ENCODE measurements at regions not wholly inside any gene's neighbourhood (a gene's known extent, or its start where the extent isn't known, plus 50 kb on each side); places are given as distances from the start of the nearest gene placed in this dataset.

DNA sequence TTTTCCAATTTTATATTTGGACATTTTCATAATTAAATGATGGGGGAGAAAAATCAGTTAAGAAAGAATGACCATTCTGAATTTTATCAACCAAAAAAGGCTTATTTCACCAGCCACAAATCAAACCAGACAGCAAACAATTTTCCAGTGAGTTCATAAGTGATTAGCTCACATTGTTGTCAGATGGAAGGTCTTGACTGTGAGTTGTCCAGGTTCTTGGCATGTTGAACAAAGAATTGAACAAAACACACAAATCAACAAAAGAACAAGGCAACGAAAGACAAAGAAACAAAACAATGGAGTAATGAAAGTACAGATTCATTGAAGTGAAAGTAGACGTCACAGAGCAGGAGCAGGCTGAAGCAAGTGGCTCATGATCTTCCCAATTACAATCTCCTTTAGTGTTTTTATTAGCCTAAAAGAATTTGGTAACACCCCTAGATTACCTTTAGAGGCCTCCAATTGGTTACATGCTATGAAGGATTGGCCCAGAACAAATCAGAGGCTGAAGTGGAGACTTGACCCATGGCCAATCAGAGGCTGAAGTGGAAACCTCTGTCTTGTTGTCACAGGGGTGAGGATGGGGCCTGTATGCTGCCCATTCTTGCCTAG is 248.7 kb downstream of the NEBL start:
- H3K4me3 Mint-ChIP-seq (ENCODE audit: low read depth) = no peak overlapping the region
- H3K36me3 Mint-ChIP-seq (ENCODE audit: insufficient read depth) = no peaks in the 10 kb centered on the region
- H3K27ac Mint-ChIP-seq = no peak overlapping the region
- TF ChIP-seq, protein P1, sequence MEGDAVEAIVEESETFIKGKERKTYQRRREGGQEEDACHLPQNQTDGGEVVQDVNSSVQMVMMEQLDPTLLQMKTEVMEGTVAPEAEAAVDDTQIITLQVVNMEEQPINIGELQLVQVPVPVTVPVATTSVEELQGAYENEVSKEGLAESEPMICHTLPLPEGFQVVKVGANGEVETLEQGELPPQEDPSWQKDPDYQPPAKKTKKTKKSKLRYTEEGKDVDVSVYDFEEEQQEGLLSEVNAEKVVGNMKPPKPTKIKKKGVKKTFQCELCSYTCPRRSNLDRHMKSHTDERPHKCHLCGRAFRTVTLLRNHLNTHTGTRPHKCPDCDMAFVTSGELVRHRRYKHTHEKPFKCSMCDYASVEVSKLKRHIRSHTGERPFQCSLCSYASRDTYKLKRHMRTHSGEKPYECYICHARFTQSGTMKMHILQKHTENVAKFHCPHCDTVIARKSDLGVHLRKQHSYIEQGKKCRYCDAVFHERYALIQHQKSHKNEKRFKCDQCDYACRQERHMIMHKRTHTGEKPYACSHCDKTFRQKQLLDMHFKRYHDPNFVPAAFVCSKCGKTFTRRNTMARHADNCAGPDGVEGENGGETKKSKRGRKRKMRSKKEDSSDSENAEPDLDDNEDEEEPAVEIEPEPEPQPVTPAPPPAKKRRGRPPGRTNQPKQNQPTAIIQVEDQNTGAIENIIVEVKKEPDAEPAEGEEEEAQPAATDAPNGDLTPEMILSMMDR (IDR thresholded peaks at IDR 0.05; ENCODE audit: unreplicated experiment) = no peak
- DNase-seq (ENCODE audit: low spot score, unreplicated experiment) = no peak
- no peaks in the 10 kb centered on the region for H3K27me3 Mint-ChIP-seq
- peaks cover 2% of the 10 kb centered on the region for H3K4me1 Mint-ChIP-seq (ENCODE audit: low read depth)
- peaks cover 3% of the 10 kb centered on the region for H3K9me3 Mint-ChIP-seq (ENCODE audit: low read depth)

DNA sequence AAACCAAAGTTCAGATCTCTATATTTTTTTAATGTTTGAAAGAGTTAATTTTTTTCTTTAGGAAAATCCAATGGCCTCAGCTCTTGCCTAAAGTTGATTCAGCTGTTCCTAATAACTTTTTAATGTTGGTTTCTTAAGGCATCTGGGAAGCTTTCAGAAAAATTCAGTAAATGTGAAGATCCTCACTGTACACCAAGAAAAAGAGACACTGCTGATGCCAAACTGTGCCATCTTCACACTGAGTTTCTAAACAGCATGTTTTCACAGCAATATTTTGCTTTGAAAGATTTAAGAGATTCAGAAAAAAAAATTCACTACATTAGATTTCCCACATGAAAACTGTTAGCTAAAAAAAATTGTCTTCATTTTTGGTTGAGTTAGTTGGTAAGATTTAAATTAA is 249.4 kb downstream of the NEBL start:
- no peak for DNase-seq (ENCODE audit: low spot score, unreplicated experiment)
- no peaks in the 10 kb centered on the region for H3K36me3 Mint-ChIP-seq (ENCODE audit: insufficient read depth)
- H3K27me3 Mint-ChIP-seq = no peaks in the 10 kb centered on the region
- no peak overlapping the region for H3K27ac Mint-ChIP-seq
- peaks cover 3% of the 10 kb centered on the region for H3K9me3 Mint-ChIP-seq (ENCODE audit: low read depth)
- H3K4me3 Mint-ChIP-seq (ENCODE audit: low read depth) = no peak overlapping the region
- H3K4me1 Mint-ChIP-seq (ENCODE audit: low read depth) = peaks cover 2% of the 10 kb centered on the region
- TF ChIP-seq, protein P1 (IDR thresholded peaks at IDR 0.05; ENCODE audit: unreplicated experiment) = no peak

DNA sequence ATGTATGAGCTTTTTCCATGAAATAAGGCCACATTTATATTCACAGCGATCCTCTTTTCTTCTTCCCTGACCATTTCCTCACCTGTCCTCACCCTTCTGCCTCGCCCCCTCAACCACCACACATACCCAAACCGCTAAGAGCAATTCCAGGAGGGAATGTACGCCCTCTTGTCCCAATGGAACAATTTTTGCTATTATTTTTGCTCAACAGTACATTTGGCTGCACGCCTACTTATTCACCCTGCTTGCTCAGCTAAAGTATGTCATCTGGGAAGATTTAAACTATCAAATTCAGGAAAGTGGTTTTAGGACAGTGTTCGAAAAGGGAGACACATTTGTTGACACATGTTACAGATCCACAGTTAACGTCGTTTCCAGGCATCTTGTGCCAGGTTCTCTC is 252.7 kb downstream of the NEBL start:
- Mint-ChIP-seq H3K27me3 (no peaks in the 10 kb centered on the region), H3K36me3 (ENCODE audit: insufficient read depth) (no peaks in the 10 kb centered on the region), H3K9me3 (ENCODE audit: low read depth) (peaks cover 3% of the 10 kb centered on the region), H3K27ac (no peak overlapping the region), H3K4me3 (ENCODE audit: low read depth) (no peak overlapping the region), H3K4me1 (ENCODE audit: low read depth) (peaks cover 2% of the 10 kb centered on the region)
- no peak for DNase-seq (ENCODE audit: low spot score, unreplicated experiment)
- TF ChIP-seq, protein P1 (IDR thresholded peaks at IDR 0.05; ENCODE audit: unreplicated experiment) = no peak

DNA sequence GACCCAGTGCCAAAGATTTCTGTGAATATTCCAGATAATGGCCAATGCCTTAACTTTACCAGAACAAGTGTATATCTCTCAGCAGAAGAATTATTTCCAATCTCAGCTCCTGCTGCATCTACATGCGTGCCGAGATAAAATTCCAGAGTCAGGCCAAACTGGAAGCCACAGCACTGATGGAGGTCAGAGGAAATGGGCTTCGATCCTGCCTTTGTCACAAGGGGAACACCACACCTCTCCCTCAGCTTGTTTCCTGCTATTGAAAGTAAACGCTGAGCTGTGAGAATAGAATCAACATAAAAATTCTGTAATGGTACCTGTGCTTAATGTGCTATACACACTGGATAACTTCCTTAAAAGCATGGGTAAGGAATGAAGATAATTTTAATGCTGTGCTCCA is 255.5 kb downstream of the NEBL start:
- TF ChIP-seq, protein P1 (IDR thresholded peaks at IDR 0.05; ENCODE audit: unreplicated experiment) = no peak
- peaks cover 2% of the 10 kb centered on the region for H3K4me1 Mint-ChIP-seq (ENCODE audit: low read depth)
- no peak overlapping the region for H3K27ac Mint-ChIP-seq
- no peaks in the 10 kb centered on the region for H3K36me3 Mint-ChIP-seq (ENCODE audit: insufficient read depth)
- peaks cover 8% of the 10 kb centered on the region for H3K9me3 Mint-ChIP-seq (ENCODE audit: low read depth)
- no peaks in the 10 kb centered on the region for H3K27me3 Mint-ChIP-seq
- no peak for DNase-seq (ENCODE audit: low spot score, unreplicated experiment)
- H3K4me3 Mint-ChIP-seq (ENCODE audit: low read depth) = no peak overlapping the region

DNA sequence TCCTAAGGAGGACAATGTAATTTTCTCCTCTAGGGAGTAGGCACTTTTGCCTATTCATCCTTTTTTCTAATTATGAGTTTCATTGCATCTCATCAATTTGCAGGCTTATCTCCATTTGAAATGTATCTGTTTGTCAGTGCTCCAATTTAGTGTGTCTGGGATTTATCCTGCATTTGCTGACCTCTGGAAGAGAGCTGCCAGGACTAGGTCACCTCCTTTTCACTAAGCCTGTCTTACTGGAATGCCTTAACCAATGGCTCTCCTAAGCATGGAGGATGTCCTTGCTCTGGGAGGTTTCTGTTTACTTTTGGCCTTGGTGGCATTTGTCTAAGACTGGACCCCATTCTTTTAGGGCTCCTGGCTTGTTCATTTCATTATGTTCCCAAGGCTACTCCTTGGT is 261.5 kb downstream of the NEBL start:
- no peak for DNase-seq (ENCODE audit: low spot score, unreplicated experiment)
- Mint-ChIP-seq H3K27ac (no peak overlapping the region), H3K27me3 (no peaks in the 10 kb centered on the region), H3K4me3 (ENCODE audit: low read depth) (no peak overlapping the region), H3K9me3 (ENCODE audit: low read depth) (peaks cover 9% of the 10 kb centered on the region), H3K36me3 (ENCODE audit: insufficient read depth) (no peaks in the 10 kb centered on the region), H3K4me1 (ENCODE audit: low read depth) (peaks cover 2% of the 10 kb centered on the region)
- TF ChIP-seq, protein P1 (IDR thresholded peaks at IDR 0.05; ENCODE audit: unreplicated experiment) = no peak
